ENCODE measurements at regions not wholly inside any gene's neighbourhood (a gene's known extent, or its start where the extent isn't known, plus 50 kb on each side); places are given as distances from the start of the nearest gene placed in this dataset.

DNA sequence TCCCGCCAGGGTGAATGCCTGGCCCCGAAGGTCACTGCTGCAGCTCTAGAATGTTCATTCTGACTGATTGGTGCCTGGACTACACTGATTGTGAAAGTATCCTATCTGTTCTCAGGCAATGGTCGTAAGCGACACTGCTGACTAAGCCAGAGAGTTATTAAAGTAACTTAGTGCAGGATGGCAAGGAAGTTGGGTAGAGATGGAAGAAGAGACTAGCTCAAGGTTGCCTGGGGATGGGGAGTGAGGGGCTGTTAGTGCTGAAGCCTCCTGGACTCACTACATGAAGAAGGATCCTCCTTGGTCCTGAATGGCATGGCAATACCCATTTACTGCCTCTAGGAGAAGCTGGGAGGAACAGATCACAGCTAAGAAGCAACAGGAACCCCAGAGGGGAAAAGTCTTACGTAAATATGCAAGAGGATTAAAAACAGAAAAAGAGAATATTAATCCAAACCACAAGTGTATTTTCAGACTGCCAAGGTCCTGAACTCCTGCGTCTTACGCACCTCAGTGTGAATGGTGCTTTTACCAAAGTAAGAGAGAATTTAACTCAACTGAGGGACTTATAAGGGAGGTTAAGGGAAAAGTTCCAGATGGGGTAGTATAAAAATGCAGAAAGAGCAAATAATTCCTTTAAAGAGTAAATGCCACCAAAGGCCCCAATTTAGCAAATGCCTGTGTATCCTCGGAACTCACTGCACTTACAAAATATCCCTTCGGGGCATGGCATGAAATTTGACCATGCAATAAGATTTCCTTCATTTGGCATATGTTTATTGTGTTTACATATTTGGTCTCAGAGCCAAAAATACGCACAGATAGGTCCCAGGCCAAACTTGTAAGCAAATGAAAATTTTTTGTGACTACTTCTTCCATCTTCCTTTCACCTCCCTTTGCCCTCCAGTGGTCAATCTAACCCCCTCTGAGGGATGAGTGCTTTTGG lies 64.0 kb upstream of the DGKG start:
- H3K4me3 ChIP-seq (ENCODE audit: low read length) = no peak overlapping the region
- no peak overlapping the region for H3K27ac ChIP-seq (ENCODE audit: low read length)
- H3K9me3 ChIP-seq (ENCODE audit: control insufficient read depth, low read depth, low read length) = no peaks in the 10 kb centered on the region
- peaks cover 16% of the 10 kb centered on the region for H3K4me1 ChIP-seq (ENCODE audit: control insufficient read depth, low read depth, low read length)
- H3K36me3 ChIP-seq (ENCODE audit: control insufficient read depth, low read depth, low read length) = no peaks in the 10 kb centered on the region
- H3K27me3 ChIP-seq (ENCODE audit: control insufficient read depth, insufficient read depth, low read length) = no peaks in the 10 kb centered on the region
- no peak overlapping the region for H3K9ac ChIP-seq (ENCODE audit: low read length)

GRCh38 chr3:186421946-186422345 lies 59.9 kb upstream of the DGKG start:
- H3K9me3 ChIP-seq (ENCODE audit: control insufficient read depth, low read depth, low read length) = no peaks in the 10 kb centered on the region
- H3K9ac ChIP-seq (ENCODE audit: low read length) = no peak overlapping the region
- peaks cover 13% of the 10 kb centered on the region for H3K4me1 ChIP-seq (ENCODE audit: control insufficient read depth, low read depth, low read length)
- no peaks in the 10 kb centered on the region for H3K36me3 ChIP-seq (ENCODE audit: control insufficient read depth, low read depth, low read length)
- H3K4me3 ChIP-seq (ENCODE audit: low read length) = no peak overlapping the region
- no peaks in the 10 kb centered on the region for H3K27me3 ChIP-seq (ENCODE audit: control insufficient read depth, insufficient read depth, low read length)
- no peak overlapping the region for H3K27ac ChIP-seq (ENCODE audit: low read length)

GRCh38 chr3:186418671-186419145 lies 56.7 kb upstream of the DGKG start:
- H3K9me3 ChIP-seq (ENCODE audit: control insufficient read depth, low read depth, low read length) = no peaks in the 10 kb centered on the region
- H3K4me1 ChIP-seq (ENCODE audit: control insufficient read depth, low read depth, low read length) = peaks cover 10% of the 10 kb centered on the region
- H3K4me3 ChIP-seq (ENCODE audit: low read length) = no peak overlapping the region
- H3K27ac ChIP-seq (ENCODE audit: low read length) = no peak overlapping the region
- H3K36me3 ChIP-seq (ENCODE audit: control insufficient read depth, low read depth, low read length) = no peaks in the 10 kb centered on the region
- no peak overlapping the region for H3K9ac ChIP-seq (ENCODE audit: low read length)
- H3K27me3 ChIP-seq (ENCODE audit: control insufficient read depth, insufficient read depth, low read length) = peaks cover 7% of the 10 kb centered on the region

GRCh38 chr3:186417791-186418190 lies 55.8 kb upstream of the DGKG start:
- Histone ChIP-seq H3K27me3 (ENCODE audit: control insufficient read depth, insufficient read depth, low read length) (peaks cover 7% of the 10 kb centered on the region), H3K4me1 (ENCODE audit: control insufficient read depth, low read depth, low read length) (peaks cover 14% of the 10 kb centered on the region), H3K9me3 (ENCODE audit: control insufficient read depth, low read depth, low read length) (no peaks in the 10 kb centered on the region), H3K36me3 (ENCODE audit: control insufficient read depth, low read depth, low read length) (no peaks in the 10 kb centered on the region), H3K27ac (ENCODE audit: low read length) (no peak overlapping the region), H3K9ac (ENCODE audit: low read length) (no peak overlapping the region), H3K4me3 (ENCODE audit: low read length) (no peak overlapping the region)

DNA sequence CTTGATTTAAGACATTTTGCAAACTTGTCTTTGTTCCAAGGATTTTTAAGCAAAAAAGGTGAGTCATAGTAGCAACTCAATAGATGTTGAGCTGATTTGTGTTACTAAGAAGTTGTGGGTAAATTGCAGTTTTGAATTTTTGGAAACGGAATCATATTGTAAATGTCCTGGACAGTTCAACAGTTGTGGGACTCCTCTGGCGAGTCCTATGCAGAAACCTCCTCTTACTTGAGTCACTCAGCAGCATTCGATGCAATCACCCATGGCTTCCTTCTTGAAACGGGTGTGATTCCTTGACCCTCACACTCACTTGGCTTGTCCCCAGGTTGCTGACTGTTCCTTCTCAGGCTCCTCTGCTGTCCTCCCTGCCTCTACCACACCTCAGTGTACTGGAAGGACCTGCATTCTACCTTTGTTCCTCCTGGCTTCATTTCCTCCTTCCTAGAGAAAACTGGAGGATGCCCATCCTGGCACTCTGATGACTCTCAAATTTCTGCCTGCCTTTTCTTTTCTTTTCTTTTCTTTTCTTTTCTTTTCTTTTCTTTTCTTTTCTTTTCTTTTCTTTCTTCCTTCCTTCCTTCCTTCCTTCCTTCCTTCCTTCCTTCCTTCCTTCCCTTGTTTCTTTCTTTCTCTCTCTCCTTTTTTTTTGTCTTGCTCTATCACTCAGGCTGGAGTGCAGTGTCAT lies 52.8 kb upstream of the DGKG start:
- no peak overlapping the region for H3K9ac ChIP-seq (ENCODE audit: low read length)
- H3K27ac ChIP-seq (ENCODE audit: low read length) = no peak overlapping the region
- peaks cover 14% of the 10 kb centered on the region for H3K4me1 ChIP-seq (ENCODE audit: control insufficient read depth, low read depth, low read length)
- H3K36me3 ChIP-seq (ENCODE audit: control insufficient read depth, low read depth, low read length) = no peaks in the 10 kb centered on the region
- H3K27me3 ChIP-seq (ENCODE audit: control insufficient read depth, insufficient read depth, low read length) = peaks cover 7% of the 10 kb centered on the region
- H3K4me3 ChIP-seq (ENCODE audit: low read length) = no peak overlapping the region
- no peaks in the 10 kb centered on the region for H3K9me3 ChIP-seq (ENCODE audit: control insufficient read depth, low read depth, low read length)

DNA sequence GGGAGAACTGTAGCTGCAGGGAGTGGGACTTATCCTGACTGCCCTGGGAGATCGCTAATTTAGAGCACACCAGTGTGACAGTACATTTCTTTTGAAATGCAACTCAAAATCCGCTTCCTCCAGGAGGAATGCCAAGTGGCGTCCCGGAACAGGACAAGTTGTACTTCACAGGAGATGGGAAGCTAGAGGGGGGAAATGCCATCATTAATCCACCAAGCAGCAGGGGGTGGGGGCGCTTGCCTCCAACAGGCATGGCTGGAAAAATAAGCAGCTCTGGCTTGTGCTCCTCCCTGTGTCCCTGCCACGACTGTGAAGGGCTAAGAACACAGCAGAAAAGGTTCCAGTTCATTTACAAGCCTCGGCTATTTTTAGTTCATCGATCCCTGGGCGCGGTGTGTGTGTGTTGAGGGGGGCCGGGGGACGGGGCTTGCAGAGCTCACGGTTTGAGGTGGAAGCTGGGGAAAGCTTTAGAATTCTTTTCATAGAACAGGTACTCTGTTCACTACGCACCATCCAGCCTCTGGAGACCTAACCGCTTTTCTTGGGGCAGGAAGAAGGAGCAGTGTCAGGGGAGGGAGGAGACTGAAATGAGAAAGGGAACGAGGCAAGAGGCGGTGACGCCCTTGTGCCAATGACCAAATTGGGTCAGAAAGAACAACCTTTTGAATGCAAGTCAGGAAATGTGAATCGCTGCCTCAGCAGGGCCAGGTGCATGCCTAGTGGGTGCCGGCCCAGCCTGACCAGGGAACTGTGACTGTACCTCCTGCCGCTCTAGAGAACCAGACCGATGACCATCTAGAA lies 51.8 kb upstream of the DGKG start:
- no peak overlapping the region for H3K27ac ChIP-seq (ENCODE audit: low read length)
- peak overlapping the region; percentile 36 for H3K9ac ChIP-seq (ENCODE audit: low read length)
- peaks cover 14% of the 10 kb centered on the region for H3K4me1 ChIP-seq (ENCODE audit: control insufficient read depth, low read depth, low read length)
- peaks cover 7% of the 10 kb centered on the region for H3K27me3 ChIP-seq (ENCODE audit: control insufficient read depth, insufficient read depth, low read length)
- H3K9me3 ChIP-seq (ENCODE audit: control insufficient read depth, low read depth, low read length) = no peaks in the 10 kb centered on the region
- H3K36me3 ChIP-seq (ENCODE audit: control insufficient read depth, low read depth, low read length) = no peaks in the 10 kb centered on the region
- peak overlapping the region; percentile 55 for H3K4me3 ChIP-seq (ENCODE audit: low read length)

DNA sequence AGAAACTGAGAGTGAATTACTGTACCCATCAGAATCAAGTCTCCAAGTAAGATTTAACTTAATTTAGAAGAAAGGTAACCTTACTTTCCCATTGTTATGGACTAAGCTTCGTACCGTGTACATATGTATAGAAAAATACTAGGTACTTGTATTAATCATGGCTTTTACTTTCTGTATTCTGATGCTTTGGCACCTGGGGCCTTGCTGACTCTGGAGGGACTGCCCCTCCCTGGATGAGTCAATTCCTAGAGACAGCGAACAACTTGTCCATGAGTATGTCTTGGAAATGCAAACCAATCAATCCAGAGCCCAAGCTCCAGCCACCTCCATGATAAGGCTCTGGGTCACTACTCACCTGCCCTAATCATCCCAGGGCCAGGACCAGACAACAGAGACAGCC lies 50.0 kb upstream of the DGKG start:
- H3K36me3 ChIP-seq (ENCODE audit: control insufficient read depth, low read depth, low read length) = no peaks in the 10 kb centered on the region
- H3K27ac ChIP-seq (ENCODE audit: low read length) = no peak overlapping the region
- no peaks in the 10 kb centered on the region for H3K9me3 ChIP-seq (ENCODE audit: control insufficient read depth, low read depth, low read length)
- peaks cover 14% of the 10 kb centered on the region for H3K4me1 ChIP-seq (ENCODE audit: control insufficient read depth, low read depth, low read length)
- H3K27me3 ChIP-seq (ENCODE audit: control insufficient read depth, insufficient read depth, low read length) = peaks cover 7% of the 10 kb centered on the region
- no peak overlapping the region for H3K4me3 ChIP-seq (ENCODE audit: low read length)
- no peak overlapping the region for H3K9ac ChIP-seq (ENCODE audit: low read length)
